Keratinocyte (primary cell): ENCODE measurements at regions not wholly inside any gene's neighbourhood (a gene's known extent, or its start where the extent isn't known, plus 50 kb on each side); places are given as distances from the start of the nearest gene placed in this dataset.

Experiments
- DNase-seq: peaks from one replicate; pipeline ENCODE4 v3.0.0-alpha.2; 2011; ENCODE audit warnings: low read depth, missing footprints, low spot score
- FAIRE-seq: peaks from 2 replicates; lab custom pipeline; 2011; peaks lifted over from hg19 to GRCh38; lab: Jason Lieb, UNC
- H2AFZ ChIP-seq: 2 replicates; pipeline ENCODE4 v1.6.0; 2012; ENCODE audit warnings: low read length, control low read depth, inconsistent platforms; ENCODE audit not compliant: control insufficient read depth
- H3K27ac ChIP-seq: 2 replicates; pipeline ENCODE4 v1.5.1; 2011; ENCODE audit warnings: low read length; ENCODE audit not compliant: control insufficient read depth, insufficient read depth
- H3K27me3 ChIP-seq: 3 replicates; pipeline ENCODE4 v1.6.0; 2011; ENCODE audit warnings: low read length; ENCODE audit not compliant: control insufficient read depth, insufficient read depth; ENCODE audit errors: extremely low read depth
- H3K36me3 ChIP-seq, 2 experiments: 2 replicates in 1 of 2; 3 replicates in 1 of 2; pipeline ENCODE4 v1.5.1; 2011; ENCODE audit warnings: low read length in 2 of 2, mild to moderate bottlenecking in 1 of 2; ENCODE audit not compliant: control insufficient read depth in 2 of 2, insufficient read depth in 2 of 2; ENCODE audit errors: extremely low read depth in 1 of 2
- H3K4me1 ChIP-seq: 3 replicates; pipeline ENCODE4 v1.5.1; 2011; ENCODE audit warnings: low read length; ENCODE audit not compliant: control insufficient read depth, insufficient read depth; ENCODE audit errors: extremely low read depth
- H3K4me2 ChIP-seq: 3 replicates; pipeline ENCODE4 v1.6.0; 2011; ENCODE audit warnings: low read depth, low read length; ENCODE audit not compliant: control insufficient read depth, insufficient read depth; ENCODE audit errors: extremely low read depth
- H3K4me3 ChIP-seq, 3 experiments: fragments of 200-600 bp in 1 of 3; sonication (generic) in 1 of 3; 2 replicates in 2 of 3; 3 replicates in 1 of 3; pipeline ENCODE4 v1.5.1; 2011 to 2016; ENCODE audit warnings: low read length in 3 of 3, mild to moderate bottlenecking in 3 of 3, control low read depth in 2 of 3, inconsistent platforms in 1 of 3, low read depth in 1 of 3, mixed read lengths in 1 of 3, mixed run types in 1 of 3, moderate library complexity in 1 of 3; ENCODE audit not compliant: control insufficient read depth in 2 of 3, insufficient read depth in 2 of 3; ENCODE audit errors: extremely low read depth in 1 of 3
- H3K79me2 ChIP-seq: 2 replicates; pipeline ENCODE4 v1.6.0; 2012; ENCODE audit warnings: low read length; ENCODE audit not compliant: control insufficient read depth, insufficient read depth
- H3K9ac ChIP-seq: 3 replicates; pipeline ENCODE4 v1.6.0; 2011; ENCODE audit warnings: low read length; ENCODE audit not compliant: control insufficient read depth, insufficient read depth; ENCODE audit errors: extremely low read depth
- H3K9me1 ChIP-seq: 3 replicates; pipeline ENCODE4 v1.6.0; 2011; ENCODE audit warnings: low read length; ENCODE audit not compliant: control insufficient read depth, insufficient read depth; ENCODE audit errors: extremely low read depth
- H3K9me3 ChIP-seq: 2 replicates; pipeline ENCODE4 v1.5.1; 2012; ENCODE audit warnings: low read depth, low read length; ENCODE audit not compliant: control insufficient read depth
- H4K20me1 ChIP-seq: 3 replicates; pipeline ENCODE4 v1.6.0; 2011; ENCODE audit warnings: low read length; ENCODE audit not compliant: control insufficient read depth, insufficient read depth; ENCODE audit errors: extremely low read depth
- EZH2 ChIP-seq: IDR thresholded peaks from one replicate; pipeline ENCODE4 v1.6.1; 2012; ENCODE audit warnings: inconsistent platforms, mild to moderate bottlenecking, low read length, moderate library complexity
- dilution Hi-C: fragments of 300-500 bp; cut with MboI; formaldehyde crosslinking; loops from one replicate; pipeline ENCODE4 v1.7.0; 2020; ENCODE audit warnings: low sequenced_read_pairs; ENCODE audit not compliant: extremely low pct_ligation_motif_present
- TF ChIP-seq, protein P1 (sequence below), 3 experiments: IDR thresholded peaks in 1 of 3; conservative IDR thresholded peaks in 1 of 3; optimal IDR thresholded peaks in 1 of 3; 2 replicates in 2 of 3; 3 replicates in 1 of 3; pipeline versions ENCODE3 to v1.5.1; 2011; ENCODE audit warnings: low read length in 3 of 3, mild to moderate bottlenecking in 3 of 3, moderate library complexity in 2 of 3, control low read depth in 1 of 3, inconsistent platforms in 1 of 3; ENCODE audit not compliant: insufficient read depth in 2 of 3; ENCODE audit errors: extremely low read depth in 1 of 3

DNA sequence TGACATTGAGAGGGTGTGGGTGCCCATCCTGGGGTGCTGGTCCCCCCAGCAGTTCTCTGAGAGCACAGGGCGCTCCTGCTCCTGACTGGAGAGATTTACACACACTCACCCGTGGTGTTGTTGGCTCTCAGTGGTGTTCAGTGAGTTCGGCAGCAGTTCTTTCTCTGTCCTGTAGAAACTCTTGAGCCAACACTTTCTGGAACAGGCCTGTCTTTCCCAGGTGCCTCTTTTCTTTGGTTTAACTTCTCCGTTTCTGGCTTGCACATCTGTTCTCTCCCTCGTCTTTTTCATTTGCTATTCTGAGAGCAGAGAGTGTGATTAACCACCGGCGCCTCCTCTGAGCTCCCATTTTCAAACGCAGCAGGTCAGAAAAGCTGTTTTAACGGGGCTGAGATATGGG, 284.5 kb downstream of the IRX2 start:
- no peak overlapping the region for H2AFZ ChIP-seq
- dilution Hi-C loops: no loop called here

DNA sequence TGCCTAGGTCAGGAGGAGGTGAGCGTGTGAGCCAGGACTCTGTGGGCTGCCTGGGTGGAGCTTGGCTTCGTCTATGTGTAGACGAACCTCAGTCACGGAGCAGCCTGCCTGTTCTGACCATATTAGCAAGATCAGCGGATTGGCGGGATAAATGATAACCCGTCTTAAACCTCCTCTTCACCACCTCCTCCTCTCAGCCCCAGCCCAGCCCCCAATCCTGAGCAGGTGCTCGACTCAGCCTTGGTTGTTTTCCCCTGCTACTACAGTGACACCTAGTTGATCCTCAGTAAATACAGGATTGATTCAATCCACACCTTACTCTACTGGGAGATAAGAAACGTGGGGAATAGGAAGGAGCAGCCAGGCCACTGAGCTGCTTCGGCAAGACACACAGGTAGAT, 286.1 kb downstream of the IRX2 start:
- no peaks in the 10 kb centered on the region for H3K9me1 ChIP-seq
- no peak for TF ChIP-seq EZH2
- TF ChIP-seq, protein P1, sequence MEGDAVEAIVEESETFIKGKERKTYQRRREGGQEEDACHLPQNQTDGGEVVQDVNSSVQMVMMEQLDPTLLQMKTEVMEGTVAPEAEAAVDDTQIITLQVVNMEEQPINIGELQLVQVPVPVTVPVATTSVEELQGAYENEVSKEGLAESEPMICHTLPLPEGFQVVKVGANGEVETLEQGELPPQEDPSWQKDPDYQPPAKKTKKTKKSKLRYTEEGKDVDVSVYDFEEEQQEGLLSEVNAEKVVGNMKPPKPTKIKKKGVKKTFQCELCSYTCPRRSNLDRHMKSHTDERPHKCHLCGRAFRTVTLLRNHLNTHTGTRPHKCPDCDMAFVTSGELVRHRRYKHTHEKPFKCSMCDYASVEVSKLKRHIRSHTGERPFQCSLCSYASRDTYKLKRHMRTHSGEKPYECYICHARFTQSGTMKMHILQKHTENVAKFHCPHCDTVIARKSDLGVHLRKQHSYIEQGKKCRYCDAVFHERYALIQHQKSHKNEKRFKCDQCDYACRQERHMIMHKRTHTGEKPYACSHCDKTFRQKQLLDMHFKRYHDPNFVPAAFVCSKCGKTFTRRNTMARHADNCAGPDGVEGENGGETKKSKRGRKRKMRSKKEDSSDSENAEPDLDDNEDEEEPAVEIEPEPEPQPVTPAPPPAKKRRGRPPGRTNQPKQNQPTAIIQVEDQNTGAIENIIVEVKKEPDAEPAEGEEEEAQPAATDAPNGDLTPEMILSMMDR (optimal IDR thresholded peaks at IDR 0.05 in 1 of 3, IDR thresholded peaks at IDR 0.05 in 1 of 3, conservative IDR thresholded peaks at IDR 0.05 in 1 of 3; ENCODE audit: extremely low read depth in 1 of 3, insufficient read depth in 2 of 3, low read length in 3 of 3): no peak
- H2AFZ ChIP-seq: no peak overlapping the region
- no peak overlapping the region for H3K4me2 ChIP-seq
- FAIRE-seq (no peak), DNase-seq (no peak)
- no peaks in the 10 kb centered on the region for H3K9me3 ChIP-seq
- no peaks in the 10 kb centered on the region for H3K36me3 ChIP-seq
- H4K20me1 ChIP-seq: no peaks in the 10 kb centered on the region
- H3K79me2 ChIP-seq: no peaks in the 10 kb centered on the region
- no peaks in the 10 kb centered on the region for H3K4me1 ChIP-seq
- H3K9ac ChIP-seq: no peak overlapping the region
- dilution Hi-C loops: no loop called here
- no peaks in the 10 kb centered on the region for H3K27me3 ChIP-seq
- no peak overlapping the region for H3K4me3 ChIP-seq
- H3K27ac ChIP-seq: no peak overlapping the region

More for the DNA sequence above, 284.5 kb downstream of the IRX2 start:
- Histone ChIP-seq H3K4me2 (no peak overlapping the region), H3K9me1 (no peaks in the 10 kb centered on the region), H4K20me1 (no peaks in the 10 kb centered on the region), H3K36me3 (no peaks in the 10 kb centered on the region), H3K9me3 (no peaks in the 10 kb centered on the region), H3K79me2 (no peaks in the 10 kb centered on the region), H3K4me1 (no peaks in the 10 kb centered on the region), H3K4me3 (no peak overlapping the region), H3K27ac (no peak overlapping the region), H3K9ac (no peak overlapping the region), H3K27me3 (no peaks in the 10 kb centered on the region)
- TF ChIP-seq, protein P1 (optimal IDR thresholded peaks at IDR 0.05 in 1 of 3, IDR thresholded peaks at IDR 0.05 in 1 of 3, conservative IDR thresholded peaks at IDR 0.05 in 1 of 3; ENCODE audit: extremely low read depth in 1 of 3, insufficient read depth in 2 of 3, low read length in 3 of 3): no peak
- no peak for TF ChIP-seq EZH2
- DNase-seq: no peak
- no peak for FAIRE-seq
